Osteoblast (primary cell): ENCODE measurements at regions not wholly inside any gene's neighbourhood (a gene's known extent, or its start where the extent isn't known, plus 50 kb on each side); places are given as distances from the start of the nearest gene placed in this dataset.

Experiments used
- DNase-seq: peaks from one replicate; pipeline ENCODE4 v3.0.0; 2011; ENCODE audit warnings: low spot score, mixed read lengths; ENCODE audit not compliant: insufficient read length; ENCODE audit errors: missing footprints
- H2AFZ ChIP-seq: 2 replicates; pipeline ENCODE4 v1.6.0; 2011; ENCODE audit warnings: mild to moderate bottlenecking, low read length
- H3K27ac ChIP-seq: 2 replicates; pipeline ENCODE4 v1.5.1; 2011; ENCODE audit warnings: mild to moderate bottlenecking, low read depth, low read length, moderate library complexity
- H3K27me3 ChIP-seq: 2 replicates; pipeline ENCODE4 v1.6.0; 2012; ENCODE audit warnings: mild to moderate bottlenecking, control low read depth, inconsistent platforms, low read length, moderate library complexity; ENCODE audit not compliant: insufficient read depth
- H3K36me3 ChIP-seq: 2 replicates; pipeline ENCODE4 v1.5.1; 2011; ENCODE audit warnings: mild to moderate bottlenecking, low read length, control low read depth, moderate library complexity; ENCODE audit not compliant: insufficient read depth
- H3K4me1 ChIP-seq: 2 replicates; pipeline ENCODE4 v1.5.1; 2011; ENCODE audit warnings: mild to moderate bottlenecking, low read length, control low read depth, moderate library complexity; ENCODE audit not compliant: insufficient read depth
- H3K4me2 ChIP-seq: 2 replicates; pipeline ENCODE4 v1.6.0; 2011; ENCODE audit warnings: mild to moderate bottlenecking, low read length; ENCODE audit not compliant: insufficient read depth
- H3K4me3 ChIP-seq: fragments of 200-600 bp; sonication (generic); 3 replicates; pipeline ENCODE4 v1.5.1; 2012; ENCODE audit warnings: mild to moderate bottlenecking, low read length, inconsistent platforms; ENCODE audit not compliant: insufficient read depth
- H3K79me2 ChIP-seq: 2 replicates; pipeline ENCODE4 v1.6.0; 2012; ENCODE audit warnings: mild to moderate bottlenecking, low read length, control low read depth, inconsistent platforms; ENCODE audit not compliant: insufficient read depth
- H3K9me3 ChIP-seq: 2 replicates; pipeline ENCODE4 v1.5.1; 2011; ENCODE audit warnings: low read depth, low read length, control low read depth
- H4K20me1 ChIP-seq: 2 replicates; pipeline ENCODE4 v1.6.0; 2012; ENCODE audit warnings: mild to moderate bottlenecking, low read length, control low read depth; ENCODE audit not compliant: insufficient read depth
- TF ChIP-seq, protein P1 (sequence below): IDR thresholded peaks from 2 replicates; pipeline ENCODE4 v1.5.1; 2011; ENCODE audit warnings: mild to moderate bottlenecking, low read depth, low read length, moderate library complexity; ENCODE audit errors: extremely low read depth

DNA sequence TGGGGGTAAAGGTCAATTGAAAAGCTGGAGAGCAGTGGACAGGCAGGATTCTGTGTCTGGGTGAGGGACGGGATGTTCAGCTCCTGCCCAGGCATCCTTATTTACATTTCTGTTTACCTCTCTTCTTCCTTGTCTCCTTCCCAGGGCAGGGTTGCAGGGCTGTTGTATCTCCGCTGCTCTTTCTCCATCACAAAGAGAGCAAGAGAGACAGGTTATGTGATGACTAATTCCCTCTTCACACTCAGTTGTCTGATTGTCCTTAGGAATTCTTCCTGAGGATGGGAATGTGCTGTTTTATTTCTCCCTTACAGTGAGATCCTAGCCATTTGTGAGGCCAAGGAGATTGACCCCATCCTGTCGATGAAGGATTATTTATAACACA lies 104.9 kb downstream of the VPREB1 start:
- TF ChIP-seq, protein P1, sequence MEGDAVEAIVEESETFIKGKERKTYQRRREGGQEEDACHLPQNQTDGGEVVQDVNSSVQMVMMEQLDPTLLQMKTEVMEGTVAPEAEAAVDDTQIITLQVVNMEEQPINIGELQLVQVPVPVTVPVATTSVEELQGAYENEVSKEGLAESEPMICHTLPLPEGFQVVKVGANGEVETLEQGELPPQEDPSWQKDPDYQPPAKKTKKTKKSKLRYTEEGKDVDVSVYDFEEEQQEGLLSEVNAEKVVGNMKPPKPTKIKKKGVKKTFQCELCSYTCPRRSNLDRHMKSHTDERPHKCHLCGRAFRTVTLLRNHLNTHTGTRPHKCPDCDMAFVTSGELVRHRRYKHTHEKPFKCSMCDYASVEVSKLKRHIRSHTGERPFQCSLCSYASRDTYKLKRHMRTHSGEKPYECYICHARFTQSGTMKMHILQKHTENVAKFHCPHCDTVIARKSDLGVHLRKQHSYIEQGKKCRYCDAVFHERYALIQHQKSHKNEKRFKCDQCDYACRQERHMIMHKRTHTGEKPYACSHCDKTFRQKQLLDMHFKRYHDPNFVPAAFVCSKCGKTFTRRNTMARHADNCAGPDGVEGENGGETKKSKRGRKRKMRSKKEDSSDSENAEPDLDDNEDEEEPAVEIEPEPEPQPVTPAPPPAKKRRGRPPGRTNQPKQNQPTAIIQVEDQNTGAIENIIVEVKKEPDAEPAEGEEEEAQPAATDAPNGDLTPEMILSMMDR: no peak
- H3K27ac ChIP-seq: no peak overlapping the region
- no peak overlapping the region for H2AFZ ChIP-seq
- H3K4me3 ChIP-seq: no peak overlapping the region
- H3K9me3 ChIP-seq: no peaks in the 10 kb centered on the region
- no peaks in the 10 kb centered on the region for H3K4me1 ChIP-seq
- no peaks in the 10 kb centered on the region for H3K36me3 ChIP-seq
- no peak overlapping the region for H3K4me2 ChIP-seq
- DNase-seq: no peak
- H4K20me1 ChIP-seq: no peaks in the 10 kb centered on the region
- H3K27me3 ChIP-seq: peaks cover 31% of the 10 kb centered on the region
- H3K79me2 ChIP-seq: no peaks in the 10 kb centered on the region

- TF ChIP-seq, protein P1: no peak
- no peaks in the 10 kb centered on the region for H3K9me3 ChIP-seq
- no peaks in the 10 kb centered on the region for H3K79me2 ChIP-seq
- H3K36me3 ChIP-seq: no peaks in the 10 kb centered on the region
- no peak overlapping the region for H3K27ac ChIP-seq
- H4K20me1 ChIP-seq: no peaks in the 10 kb centered on the region
- H3K4me2 ChIP-seq: no peak overlapping the region
- peaks cover 29% of the 10 kb centered on the region for H3K27me3 ChIP-seq
- DNase-seq: no peak
- H2AFZ ChIP-seq: no peak overlapping the region
- no peak overlapping the region for H3K4me3 ChIP-seq
- H3K4me1 ChIP-seq: no peaks in the 10 kb centered on the region
Measured at GRCh38 chr22:22351366-22351765, 106.8 kb downstream of the VPREB1 start.

DNA sequence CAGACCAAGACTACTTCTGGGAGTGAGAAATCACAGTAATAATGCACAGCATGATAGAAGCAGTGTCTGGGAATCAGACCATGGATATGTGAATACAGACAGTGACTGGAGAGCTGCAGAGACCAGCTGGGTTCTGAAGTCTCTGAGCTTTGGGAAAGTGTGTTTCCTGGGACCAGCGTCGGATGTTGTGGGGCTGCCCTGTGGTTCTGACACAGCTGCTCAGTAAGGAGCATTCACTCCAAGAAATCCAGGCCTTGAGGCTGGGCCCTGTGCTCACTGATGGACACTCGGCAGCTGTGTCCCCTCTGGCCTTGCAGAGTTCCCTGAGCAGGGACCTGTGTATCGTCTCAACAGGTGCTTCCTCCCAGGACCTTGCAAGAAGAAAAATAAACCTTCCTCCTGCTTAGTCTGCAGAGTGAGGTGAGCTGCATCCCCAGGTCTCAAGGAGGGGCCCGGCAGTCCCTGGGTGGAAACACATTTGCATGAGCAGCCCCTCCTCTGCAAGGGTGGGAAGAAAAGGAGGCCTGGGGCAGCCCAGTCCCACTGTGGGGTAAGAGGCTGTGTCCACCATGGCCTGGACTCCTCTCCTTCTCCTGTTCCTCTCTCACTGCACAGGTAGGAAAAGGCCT lies 107.9 kb downstream of the VPREB1 start:
- Histone ChIP-seq H3K4me3 (no peak overlapping the region), H2AFZ (no peak overlapping the region), H3K79me2 (no peaks in the 10 kb centered on the region), H4K20me1 (no peaks in the 10 kb centered on the region), H3K4me1 (no peaks in the 10 kb centered on the region), H3K4me2 (no peak overlapping the region), H3K36me3 (no peaks in the 10 kb centered on the region), H3K27ac (no peak overlapping the region), H3K27me3 (peaks cover 25% of the 10 kb centered on the region), H3K9me3 (no peaks in the 10 kb centered on the region)
- no peak for DNase-seq
- TF ChIP-seq, protein P1: no peak

DNA sequence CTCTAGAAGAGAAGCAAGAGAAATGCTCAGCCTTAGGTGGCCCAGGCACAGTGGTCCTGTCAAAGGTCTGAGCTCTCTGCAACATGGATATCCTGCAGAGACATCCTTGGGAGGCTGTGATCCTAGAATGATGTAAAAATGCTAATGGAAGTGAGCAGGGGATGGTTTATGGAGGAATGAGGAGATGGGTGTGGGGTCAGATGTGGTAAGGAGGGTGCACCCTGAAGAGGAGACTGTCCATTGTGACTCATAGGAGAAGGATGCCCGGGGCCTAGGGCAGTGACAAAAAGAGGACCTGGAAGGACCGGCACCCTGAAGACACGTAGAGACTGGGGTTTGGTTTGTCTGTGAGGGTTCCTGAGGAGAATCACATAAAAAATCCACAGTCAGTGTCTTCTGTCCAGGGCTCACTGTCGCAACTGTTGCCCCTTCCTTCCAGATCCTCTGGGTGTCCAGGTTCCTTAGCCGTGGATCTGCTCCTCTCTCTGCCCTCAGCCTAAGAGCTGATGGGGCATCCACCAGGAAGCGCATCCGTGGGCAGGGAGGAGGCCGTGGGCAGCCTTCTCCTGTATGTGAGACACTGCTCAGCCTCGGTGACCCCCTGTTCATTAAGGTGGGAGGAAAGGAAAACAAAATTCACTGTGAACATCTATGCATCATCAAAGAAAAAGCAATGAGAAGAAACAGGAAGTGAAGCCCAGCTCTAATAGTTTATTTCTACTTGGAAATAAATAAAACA lies 110.7 kb downstream of the VPREB1 start:
- Histone ChIP-seq H4K20me1 (no peaks in the 10 kb centered on the region), H3K9me3 (no peaks in the 10 kb centered on the region), H3K4me1 (no peaks in the 10 kb centered on the region), H3K4me2 (no peak overlapping the region), H3K27me3 (peaks cover 7% of the 10 kb centered on the region), H3K36me3 (no peaks in the 10 kb centered on the region), H3K4me3 (no peak overlapping the region), H3K27ac (no peak overlapping the region), H3K79me2 (no peaks in the 10 kb centered on the region), H2AFZ (no peak overlapping the region)
- DNase-seq: no peak
- TF ChIP-seq, protein P1: no peak
